ENCODE measurements at regions not wholly inside any gene's neighbourhood (a gene's known extent, or its start where the extent isn't known, plus 50 kb on each side); places are given as distances from the start of the nearest gene placed in this dataset.

DNA sequence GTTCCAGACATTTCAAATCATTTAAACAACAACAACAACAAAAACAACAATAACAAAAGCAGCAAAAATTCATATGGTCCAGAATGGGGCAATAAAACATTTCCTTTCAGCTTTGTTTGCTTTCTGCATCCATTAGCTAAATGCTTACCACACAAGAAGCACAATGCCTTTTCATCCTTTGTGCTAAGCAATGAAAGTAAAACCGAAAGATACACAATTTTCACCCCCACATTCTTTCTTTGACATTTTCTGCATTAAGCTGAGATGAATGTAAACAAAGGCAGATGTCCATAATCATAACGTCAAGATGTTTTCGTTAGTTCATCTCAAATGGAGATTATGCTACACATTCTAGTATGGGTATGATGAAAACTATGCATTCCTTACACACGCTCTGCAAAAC lies 568.5 kb downstream of the SLITRK6 start:
- TF ChIP-seq, protein P1, sequence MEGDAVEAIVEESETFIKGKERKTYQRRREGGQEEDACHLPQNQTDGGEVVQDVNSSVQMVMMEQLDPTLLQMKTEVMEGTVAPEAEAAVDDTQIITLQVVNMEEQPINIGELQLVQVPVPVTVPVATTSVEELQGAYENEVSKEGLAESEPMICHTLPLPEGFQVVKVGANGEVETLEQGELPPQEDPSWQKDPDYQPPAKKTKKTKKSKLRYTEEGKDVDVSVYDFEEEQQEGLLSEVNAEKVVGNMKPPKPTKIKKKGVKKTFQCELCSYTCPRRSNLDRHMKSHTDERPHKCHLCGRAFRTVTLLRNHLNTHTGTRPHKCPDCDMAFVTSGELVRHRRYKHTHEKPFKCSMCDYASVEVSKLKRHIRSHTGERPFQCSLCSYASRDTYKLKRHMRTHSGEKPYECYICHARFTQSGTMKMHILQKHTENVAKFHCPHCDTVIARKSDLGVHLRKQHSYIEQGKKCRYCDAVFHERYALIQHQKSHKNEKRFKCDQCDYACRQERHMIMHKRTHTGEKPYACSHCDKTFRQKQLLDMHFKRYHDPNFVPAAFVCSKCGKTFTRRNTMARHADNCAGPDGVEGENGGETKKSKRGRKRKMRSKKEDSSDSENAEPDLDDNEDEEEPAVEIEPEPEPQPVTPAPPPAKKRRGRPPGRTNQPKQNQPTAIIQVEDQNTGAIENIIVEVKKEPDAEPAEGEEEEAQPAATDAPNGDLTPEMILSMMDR (conservative IDR thresholded peaks at IDR 0.05; ENCODE audit: low read length) = no peak
- TF ChIP-seq EZH2phosphoT487 (IDR thresholded peaks at IDR 0.05; ENCODE audit: borderline replicate concordance, low read depth, low read length) = no peak
